Smooth muscle cell (in vitro differentiated cells): ENCODE measurements at regions not wholly inside any gene's neighbourhood (a gene's known extent, or its start where the extent isn't known, plus 50 kb on each side); places are given as distances from the start of the nearest gene placed in this dataset.

Experiments used
- DNase-seq: peaks from one replicate; lab custom pipeline; 2025; ENCODE audit not compliant: unreplicated experiment; lab: John Stamatoyannopoulos, UW
- H2AFZ ChIP-seq: fragments of 200-600 bp; sonication (generic); 2 replicates; pipeline ENCODE4 v1.6.0; 2016; ENCODE audit warnings: antibody characterized with exemption, low read depth, mild to moderate bottlenecking
- H3F3A ChIP-seq: fragments of 200-600 bp; sonication (generic); 2 replicates; pipeline ENCODE4 v1.6.0; 2017; ENCODE audit warnings: antibody characterized with exemption, low read depth
- H3K27ac ChIP-seq: fragments of 200-600 bp; sonication (generic); 2 replicates; pipeline ENCODE4 v1.5.1; 2016; ENCODE audit warnings: low read depth, mild to moderate bottlenecking
- H3K27me3 ChIP-seq: fragments of 200-600 bp; sonication (generic); 2 replicates; pipeline ENCODE4 v1.6.1; 2016; ENCODE audit warnings: low read depth, mild to moderate bottlenecking
- H3K36me3 ChIP-seq: fragments of 200-600 bp; sonication (generic); 2 replicates; pipeline ENCODE4 v1.5.1; 2016; ENCODE audit warnings: low read depth
- H3K4me1 ChIP-seq: fragments of 200-600 bp; sonication (generic); 2 replicates; pipeline ENCODE4 v1.5.1; 2016; ENCODE audit warnings: low read depth
- H3K4me2 ChIP-seq: fragments of 200-600 bp; sonication (generic); 2 replicates; pipeline ENCODE4 v1.6.0; 2016; ENCODE audit warnings: mild to moderate bottlenecking
- H3K4me3 ChIP-seq: fragments of 200-600 bp; sonication (generic); 2 replicates; pipeline ENCODE4 v1.5.1; 2016; ENCODE audit warnings: mild to moderate bottlenecking
- H3K79me2 ChIP-seq: fragments of 200-600 bp; sonication (generic); 2 replicates; pipeline ENCODE4 v1.6.0; 2016; ENCODE audit warnings: low read depth, mild to moderate bottlenecking
- H3K9ac ChIP-seq: fragments of 200-600 bp; sonication (generic); 2 replicates; pipeline ENCODE4 v1.6.0; 2016; ENCODE audit warnings: low read depth
- H3K9me3 ChIP-seq: fragments of 200-600 bp; sonication (generic); replicated peaks from 2 replicates; pipeline ENCODE4 v1.5.1; 2016; ENCODE audit warnings: low read depth
- H4K20me1 ChIP-seq: fragments of 200-600 bp; sonication (generic); 2 replicates; pipeline ENCODE4 v1.6.0; 2016; ENCODE audit warnings: low read depth
- CTCF ChIP-seq: fragments of 200-600 bp; sonication (generic); IDR thresholded peaks from 2 replicates; pipeline ENCODE4 v1.5.1; 2017; ENCODE audit warnings: borderline replicate concordance, mild to moderate bottlenecking, antibody characterized with exemption; ENCODE audit not compliant: insufficient read depth, poor library complexity, severe bottlenecking
- WGBS: methylation state at CpG from one replicate; pipeline ENCODE4 v1.1.7; 2016; ENCODE audit warnings: low lambda C conversion rate; 5-methylcytosine and 5-hydroxymethylcytosine counted together

- H3K9ac ChIP-seq = no peak overlapping the region
- H3K4me3 ChIP-seq = no peak overlapping the region
- DNase-seq = no peak
- no peaks in the 10 kb centered on the region for H3K27me3 ChIP-seq
- H3F3A ChIP-seq = no peaks in the 10 kb centered on the region
- H2AFZ ChIP-seq = no peak overlapping the region
- WGBS = 93% methylated on average over 5 of the region's 5 CpGs
- H3K4me2 ChIP-seq = no peak overlapping the region
- no peak for TF ChIP-seq CTCF
- no peaks in the 10 kb centered on the region for H3K79me2 ChIP-seq
- H3K9me3 ChIP-seq = no peaks in the 10 kb centered on the region
- H3K27ac ChIP-seq = no peak overlapping the region
- no peaks in the 10 kb centered on the region for H4K20me1 ChIP-seq
- no peaks in the 10 kb centered on the region for H3K4me1 ChIP-seq
- H3K36me3 ChIP-seq = no peaks in the 10 kb centered on the region
Measured at GRCh38 chr17:6343191-6343590, 91.7 kb downstream of the AIPL1 start.

- 90% methylated on average over 7 of the region's 7 CpGs for WGBS
- no peak overlapping the region for H3K27ac ChIP-seq
- H3F3A ChIP-seq = no peaks in the 10 kb centered on the region
- no peak overlapping the region for H2AFZ ChIP-seq
- H4K20me1 ChIP-seq = no peaks in the 10 kb centered on the region
- H3K36me3 ChIP-seq = no peaks in the 10 kb centered on the region
- H3K9ac ChIP-seq = no peak overlapping the region
- no peaks in the 10 kb centered on the region for H3K9me3 ChIP-seq
- no peaks in the 10 kb centered on the region for H3K79me2 ChIP-seq
- no peak for DNase-seq
- no peak overlapping the region for H3K4me3 ChIP-seq
- H3K4me2 ChIP-seq = no peak overlapping the region
- H3K27me3 ChIP-seq = no peaks in the 10 kb centered on the region
- no peaks in the 10 kb centered on the region for H3K4me1 ChIP-seq
- no peak for TF ChIP-seq CTCF
Measured at GRCh38 chr17:6340708-6341107, 94.2 kb downstream of the AIPL1 start.

- Histone ChIP-seq H3K4me2 (no peak overlapping the region), H3K9me3 (no peaks in the 10 kb centered on the region), H3K9ac (no peak overlapping the region), H4K20me1 (no peaks in the 10 kb centered on the region), H3K4me1 (no peaks in the 10 kb centered on the region), H3F3A (no peaks in the 10 kb centered on the region), H3K27ac (no peak overlapping the region), H2AFZ (no peak overlapping the region), H3K79me2 (no peaks in the 10 kb centered on the region), H3K27me3 (no peaks in the 10 kb centered on the region), H3K4me3 (no peak overlapping the region), H3K36me3 (no peaks in the 10 kb centered on the region)
- DNase-seq = no peak
- TF ChIP-seq CTCF = no peak
- 90% methylated on average over 5 of the region's 5 CpGs for WGBS
Measured at GRCh38 chr17:6334386-6334785, 100.5 kb downstream of the AIPL1 start.

GRCh38 chr17:6330936-6331335 lies 104.0 kb downstream of the AIPL1 start:
- Histone ChIP-seq H3K9me3 (no peaks in the 10 kb centered on the region), H3K4me3 (no peak overlapping the region)
- TF ChIP-seq CTCF = no peak

More at GRCh38 chr17:6330936-6331335, 104.0 kb downstream of the AIPL1 start:
- Histone ChIP-seq H3K27me3 (no peaks in the 10 kb centered on the region), H4K20me1 (no peaks in the 10 kb centered on the region), H3K4me2 (no peak overlapping the region), H3K9ac (no peak overlapping the region), H3F3A (no peaks in the 10 kb centered on the region), H2AFZ (no peak overlapping the region), H3K36me3 (no peaks in the 10 kb centered on the region), H3K79me2 (no peaks in the 10 kb centered on the region), H3K27ac (no peak overlapping the region), H3K4me1 (no peaks in the 10 kb centered on the region)
- 72% methylated on average over 2 of the region's 2 CpGs for WGBS
- no peak for DNase-seq
